ENCODE measurements at regions not wholly inside any gene's neighbourhood (a gene's known extent, or its start where the extent isn't known, plus 50 kb on each side); places are given as distances from the start of the nearest gene placed in this dataset.

DNA sequence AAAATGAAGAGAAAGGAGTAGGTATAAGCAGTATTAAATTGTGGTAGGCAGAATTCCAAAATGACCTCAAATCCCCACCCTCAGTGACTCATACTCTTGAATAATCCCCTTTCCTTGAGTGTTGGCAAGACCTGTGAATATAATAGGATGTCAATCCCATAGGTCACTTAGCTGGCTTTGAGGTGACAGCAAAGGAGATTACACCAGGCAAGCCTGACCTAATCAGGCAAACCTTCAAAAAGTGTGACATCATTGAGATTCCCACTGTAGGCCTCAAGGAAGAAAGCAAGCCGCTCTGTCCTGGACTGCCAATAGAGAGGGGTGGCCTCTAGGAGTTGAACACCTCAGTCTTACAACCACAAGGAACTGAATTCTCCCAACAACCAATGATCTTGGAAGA is 535.2 kb downstream of the RBFOX1 start:
- TF ChIP-seq, protein P1, sequence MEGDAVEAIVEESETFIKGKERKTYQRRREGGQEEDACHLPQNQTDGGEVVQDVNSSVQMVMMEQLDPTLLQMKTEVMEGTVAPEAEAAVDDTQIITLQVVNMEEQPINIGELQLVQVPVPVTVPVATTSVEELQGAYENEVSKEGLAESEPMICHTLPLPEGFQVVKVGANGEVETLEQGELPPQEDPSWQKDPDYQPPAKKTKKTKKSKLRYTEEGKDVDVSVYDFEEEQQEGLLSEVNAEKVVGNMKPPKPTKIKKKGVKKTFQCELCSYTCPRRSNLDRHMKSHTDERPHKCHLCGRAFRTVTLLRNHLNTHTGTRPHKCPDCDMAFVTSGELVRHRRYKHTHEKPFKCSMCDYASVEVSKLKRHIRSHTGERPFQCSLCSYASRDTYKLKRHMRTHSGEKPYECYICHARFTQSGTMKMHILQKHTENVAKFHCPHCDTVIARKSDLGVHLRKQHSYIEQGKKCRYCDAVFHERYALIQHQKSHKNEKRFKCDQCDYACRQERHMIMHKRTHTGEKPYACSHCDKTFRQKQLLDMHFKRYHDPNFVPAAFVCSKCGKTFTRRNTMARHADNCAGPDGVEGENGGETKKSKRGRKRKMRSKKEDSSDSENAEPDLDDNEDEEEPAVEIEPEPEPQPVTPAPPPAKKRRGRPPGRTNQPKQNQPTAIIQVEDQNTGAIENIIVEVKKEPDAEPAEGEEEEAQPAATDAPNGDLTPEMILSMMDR (IDR thresholded peaks at IDR 0.05): no peak
- no peak for TF ChIP-seq POLR2AphosphoS5 (IDR thresholded peaks at IDR 0.05; ENCODE audit: insufficient read depth in 1 of 2, low read depth in 1 of 2)

Data from vagina (tissue), 2 donors.